K562 (cell line): ENCODE measurements at regions not wholly inside any gene's neighbourhood (a gene's known extent, or its start where the extent isn't known, plus 50 kb on each side); places are given as distances from the start of the nearest gene placed in this dataset.

Source experiments
- ATAC-seq: fragments of 200-7000 bp; cut with Tn5 transposase; 3 replicates; pipeline ENCODE4 v1.9.1; 2020; ENCODE audit warnings: moderate library complexity
- BruUV-seq: library from RNA; stranded (reverse); fragments of 400-500 nt; replicated peaks from 2 replicates; lab custom pipeline; 2021; lab: Mats Ljungman, UMichigan
- CTCF ChIA-PET: fragments of 300-600 bp; formaldehyde crosslinking; extraction: SDS; loops from one replicate; lab custom pipeline; 2021; ENCODE audit warnings: low intra/inter-chr PET ratio; lab: Yijun Ruan, JAX
- POLR2A ChIA-PET: fragments of 300-600, 350-650 bp; sonication (Branson Sonifier 250); formaldehyde crosslinking; extraction: SDS; loops from one replicate; lab custom pipeline; 2021; ENCODE audit warnings: antibody characterized with exemption, inconsistent platforms; lab: Yijun Ruan, JAX
- DNase-seq, 4 experiments: peaks; one replicate each; pipeline versions ENCODE4 v3.0.0 to v3.0.0-alpha.2; 2011 to 2018; ENCODE audit warnings: low spot score in 3 of 4, mixed read lengths in 3 of 4; ENCODE audit errors: extremely low read depth in 1 of 4
- FAIRE-seq: peaks from 2 replicates; lab custom pipeline; 2011; peaks lifted over from hg19 to GRCh38; lab: Jason Lieb, UNC
- H2AFZ ChIP-seq: 2 replicates; pipeline ENCODE4 v1.6.0; 2011; ENCODE audit warnings: low read depth, low read length, control low read depth, inconsistent platforms
- H3K27ac ChIP-seq: fragments of 200-600 bp; 3 replicates; pipeline ENCODE4 v1.8.0; 2011; ENCODE audit warnings: low read depth, mild to moderate bottlenecking, control low read depth, inconsistent platforms, low read length, moderate library complexity, mixed read lengths; ENCODE audit errors: extremely low read depth
- H3K27me3 ChIP-seq, 2 experiments: fragments of 300-600 bp in 1 of 2; 2 replicates in 1 of 2; 3 replicates in 1 of 2; pipeline versions ENCODE4 v1.6.0 to v1.8.0; 2011; ENCODE audit warnings: inconsistent platforms in 2 of 2, low read length in 2 of 2, mild to moderate bottlenecking in 1 of 2, mixed read lengths in 1 of 2, moderate library complexity in 1 of 2; ENCODE audit not compliant: control insufficient read depth in 2 of 2, insufficient read depth in 2 of 2
- H3K36me3 ChIP-seq: fragments of 300-600 bp; 3 replicates; pipeline ENCODE4 v1.8.0; 2011; ENCODE audit warnings: mild to moderate bottlenecking, low read length, inconsistent platforms; ENCODE audit not compliant: control insufficient read depth, insufficient read depth
- H3K4me1 ChIP-seq, 2 experiments: fragments of 200-600 bp in 1 of 2; replicated peaks in 1 of 2; 2 replicates in 1 of 2; 3 replicates in 1 of 2; pipeline versions ENCODE4 v1.5.1 to v1.8.0; 2011; ENCODE audit warnings: inconsistent platforms in 2 of 2, low read length in 2 of 2, mild to moderate bottlenecking in 1 of 2, mixed read lengths in 1 of 2, moderate library complexity in 1 of 2; ENCODE audit not compliant: control insufficient read depth in 2 of 2, insufficient read depth in 2 of 2
- H3K4me2 ChIP-seq: 2 replicates; pipeline ENCODE4 v1.6.1; 2011; ENCODE audit warnings: low read length, control low read depth, inconsistent platforms, mixed read lengths; ENCODE audit not compliant: insufficient read depth
- H3K4me3 ChIP-seq: fragments of 200-600 bp; sonication (generic), shearing (Covaris generic); 2 replicates; pipeline ENCODE4 v1.5.1; 2016; ENCODE audit warnings: control low read depth, inconsistent platforms
- H3K79me2 ChIP-seq: fragments of 200-600 bp; 3 replicates; pipeline ENCODE4 v1.8.0; 2011; ENCODE audit warnings: low read length, inconsistent platforms; ENCODE audit not compliant: control insufficient read depth, insufficient read depth
- H3K9ac ChIP-seq, 2 experiments: 2 replicates each; pipeline versions ENCODE4 v1.6.0 to v1.6.1; 2011; ENCODE audit warnings: low read depth in 2 of 2, low read length in 2 of 2, control low read depth in 1 of 2, inconsistent platforms in 1 of 2, mild to moderate bottlenecking in 1 of 2, mixed read lengths in 1 of 2; ENCODE audit not compliant: insufficient read depth in 1 of 2
- H3K9me1 ChIP-seq: one replicate; pipeline ENCODE4 v1.6.0; 2011; ENCODE audit warnings: inconsistent platforms, mild to moderate bottlenecking, low read length, moderate library complexity; ENCODE audit not compliant: control insufficient read depth, insufficient read depth
- H3K9me3 ChIP-seq: replicated peaks from 2 replicates; pipeline ENCODE4 v1.5.1; 2011; ENCODE audit warnings: low read depth, low read length, inconsistent platforms; ENCODE audit not compliant: control insufficient read depth, insufficient read depth
- H4K20me1 ChIP-seq: replicated peaks from 2 replicates; pipeline ENCODE4 v1.6.1; 2011; ENCODE audit warnings: low read length, inconsistent platforms, mixed read lengths; ENCODE audit not compliant: control insufficient read depth, insufficient read depth
- CEBPG ChIP-seq, 3 experiments: fragments of 200-800 bp in 1 of 3; sonication (Bioruptor generic) in 1 of 3; sonication (generic) in 1 of 3; formaldehyde crosslinking in 1 of 3; IDR thresholded peaks in 2 of 3; conservative IDR thresholded peaks in 1 of 3; 2 replicates each; pipeline versions ENCODE4 v1.6.1 to v1.8.0; 2016 to 2022; ENCODE audit warnings: missing compliant biosample characterization in 2 of 3, missing genetic modification characterization in 2 of 3, mild to moderate bottlenecking in 1 of 3, missing genetic modification reagents in 1 of 3
- FOSL1 ChIP-seq: fragments of 200-800 bp; sonication (Bioruptor generic); conservative IDR thresholded peaks from 2 replicates; pipeline ENCODE4 v1.6.1; 2016; ENCODE audit warnings: missing genetic modification characterization, missing compliant biosample characterization
- HLTF ChIP-seq: fragments of 450-650 bp; IDR thresholded peaks from 2 replicates; pipeline ENCODE4 v1.6.1; 2016
- KLF13 ChIP-seq: fragments of 450-650 bp; IDR thresholded peaks from 2 replicates; pipeline ENCODE4 v1.6.1; 2016; ENCODE audit warnings: missing genetic modification characterization, low read depth, mild to moderate bottlenecking, missing compliant biosample characterization, moderate library complexity, borderline replicate concordance
- NFE2L1 ChIP-seq: fragments of 450-650 bp; IDR thresholded peaks from 2 replicates; pipeline ENCODE4 v1.6.1; 2016; ENCODE audit warnings: missing genetic modification characterization, low read depth, mild to moderate bottlenecking, missing compliant biosample characterization, moderate library complexity, borderline replicate concordance
- RBM22 ChIP-seq: fragments of 200-400 bp; formaldehyde crosslinking; IDR thresholded peaks from 2 replicates; pipeline ENCODE4 v1.6.1; 2018; ENCODE audit warnings: low read length, low read depth; ENCODE audit not compliant: poor library complexity, severe bottlenecking
- SMAD2 ChIP-seq: fragments of 150-350 bp; IDR thresholded peaks from 2 replicates; pipeline ENCODE4 v1.6.1; 2014; ENCODE audit warnings: low read depth, mild to moderate bottlenecking, low read length
- SREBF1 ChIP-seq: fragments of 150-350 bp; IDR thresholded peaks from 2 replicates; pipeline ENCODE4 v1.6.1; 2014; ENCODE audit warnings: antibody characterized with exemption, low read depth, low read length, borderline replicate concordance
- TRIM28 ChIP-seq: fragments of 450-650 bp; IDR thresholded peaks from 2 replicates; pipeline ENCODE4 v1.6.1; 2017
- ZNF518B ChIP-seq: fragments of 250-450 bp; sonication (Bioruptor Pico); IDR thresholded peaks from 2 replicates; pipeline ENCODE4 v1.5.0; 2021; ENCODE audit warnings: mild to moderate bottlenecking, moderate library complexity
- ZNF589 ChIP-seq: fragments of 200-800 bp; sonication (Bioruptor generic); IDR thresholded peaks from 2 replicates; pipeline ENCODE4 v1.6.1; 2016; ENCODE audit warnings: low read depth, missing genetic modification characterization, missing compliant biosample characterization
- ZNF780A ChIP-seq: fragments of 250-450 bp; sonication (Bioruptor Pico); IDR thresholded peaks from 2 replicates; pipeline ENCODE4 v1.5.0; 2021; ENCODE audit warnings: mild to moderate bottlenecking
- WGBS: fragments of 100-300 bp; shearing (Covaris generic); methylation state at CpG from one replicate; pipeline ENCODE4 v1.1.6; 2016; ENCODE audit warnings: low coverage, mixed read lengths; ENCODE audit not compliant: insufficient coverage; ENCODE audit errors: missing lambda C conversion rate; 5-methylcytosine and 5-hydroxymethylcytosine counted together
- in situ Hi-C: fragments of 300-500 bp; cut with MboI; formaldehyde crosslinking; loops from 4 replicates; pipeline ENCODE4 v1.15.0; 2018; ENCODE audit warnings: inconsistent platforms, mixed read lengths
- intact Hi-C: fragments of 100-400 bp; cut with micrococcal nuclease; formaldehyde crosslinking; loops from 2 replicates; pipeline ENCODE4 v1.14.2; 2022

GRCh38 chr15:29920515-29920914 lies 98.2 kb upstream of the TJP1 start (continued):
- no peak for TF ChIP-seq ZNF589 (CRISPR knock-in tag)
- no peak for TF ChIP-seq RBM22

GRCh38 chr15:29919380-29919881 lies 97.2 kb upstream of the TJP1 start:
- no peak for ATAC-seq
- ChIA-PET CTCF (no interaction called here), POLR2A (interaction anchor here (0.6 kb wide), 1 partner anchor 736 kb away, joined by 3 read pairs; no protein-coding TSS in a partner anchor)
- H3K36me3 ChIP-seq = no peaks in the 10 kb centered on the region
- no peaks in the 10 kb centered on the region for H3K4me1 ChIP-seq
- H3K4me3 ChIP-seq = no peak overlapping the region
- no peaks in the 10 kb centered on the region for H3K9me3 ChIP-seq
- intact Hi-C loops (no loop called here), in situ Hi-C loops (no loop called here)
- H4K20me1 ChIP-seq = no peaks in the 10 kb centered on the region; the same call in 1 of the 2 replicates
- H3K4me2 ChIP-seq = no peak overlapping the region
- no peak overlapping the region for H3K27ac ChIP-seq
- 0% methylated on average over 2 of the region's 2 CpGs for WGBS
- no peaks in the 10 kb centered on the region for H3K9me1 ChIP-seq
- no peak for DNase-seq
- FAIRE-seq = no peak
- no peak overlapping the region for H3K9ac ChIP-seq
- TF ChIP-seq ZNF518B (no peak), HLTF (no peak), TRIM28 (no peak), ZNF780A (CRISPR knock-in tag) (no peak), KLF13 (tag) (no peak), NFE2L1 (no peak), FOSL1 (tag) (no peak), SREBF1 (no peak), CEBPG (CRISPR knock-in tag; IDR thresholded peaks at IDR 0.05) (no peak), CEBPG (tag; conservative IDR thresholded peaks at IDR 0.05 in 1 of 2, IDR thresholded peaks at IDR 0.05 in 1 of 2) (no peak), SMAD2 (no peak)
- H3K79me2 ChIP-seq = no peaks in the 10 kb centered on the region
- H3K27me3 ChIP-seq = peaks cover 27 to 28% of the 10 kb centered on the region in 2 experiments
- H2AFZ ChIP-seq = no peak overlapping the region
- no TSS peak for BruUV-seq
